Ovary (tissue), 7 donors: ENCODE measurements at regions not wholly inside any gene's neighbourhood (a gene's known extent, or its start where the extent isn't known, plus 50 kb on each side); places are given as distances from the start of the nearest gene placed in this dataset.

Source experiments
- DNase-seq, 5 donors: peaks; one replicate each; pipeline ENCODE4 v3.0.0-alpha.2; 2019 to 2020
- H3K27ac ChIP-seq, 2 donors: fragments of 200-600 bp; one replicate each; pipeline versions ENCODE4 v1.5.1 to v1.8.0; 2019 to 2022
- H3K27me3 ChIP-seq: fragments of 200-600 bp; one replicate; pipeline ENCODE4 v1.8.0; 2022
- H3K36me3 ChIP-seq: fragments of 200-600 bp; sonication (generic); one replicate; pipeline ENCODE4 v1.5.1; 2019
- H3K4me1 ChIP-seq: one replicate; pipeline ENCODE4 v1.8.1; 2013; ENCODE audit warnings: mild to moderate bottlenecking, moderate library complexity; ENCODE audit not compliant: insufficient read depth
- H3K4me3 ChIP-seq: fragments of 200-600 bp; sonication (generic); one replicate; pipeline ENCODE4 v1.5.1; 2017
- H3K9me3 ChIP-seq, 2 donors: fragments of 200-600 bp in 1 of 2; sonication (generic) in 1 of 2; one replicate each; pipeline versions ENCODE4 v1.5.1 to v1.8.1; 2013 to 2019; ENCODE audit warnings: mild to moderate bottlenecking in 1 of 2, moderate library complexity in 1 of 2
- CTCF ChIP-seq, 3 donors: fragments of 450-650 bp in 2 of 3; fragments of 200-600 bp in 1 of 3; IDR thresholded peaks; one replicate each; pipeline versions ENCODE4 v1.5.1 to v1.8.0; 2016 to 2022; ENCODE audit warnings: antibody characterized with exemption in 3 of 3, mild to moderate bottlenecking in 1 of 3
- EP300 ChIP-seq: sonication (generic); formaldehyde crosslinking; IDR thresholded peaks from one replicate; pipeline ENCODE4 v1.6.1; 2017; ENCODE audit warnings: antibody characterized with exemption
- POLR2A ChIP-seq: fragments of 450-650 bp; IDR thresholded peaks from one replicate; pipeline ENCODE4 v1.6.1; 2017; ENCODE audit warnings: antibody characterized with exemption, mild to moderate bottlenecking, moderate library complexity
- WGBS, 3 donors: extraction: QIAGEN DNeasy Blood & Tissue Kit in 1 of 3; methylation state at CpG; one replicate each; pipeline versions ENCODE4 v1.1.5 to v1.1.7; 2013 to 2017; 5-methylcytosine and 5-hydroxymethylcytosine counted together
- intact Hi-C, 4 donors: fragments of 100-400 bp; cut with DNase I; formaldehyde crosslinking; loops; one replicate each; pipeline versions ENCODE4 v1.11.0 to v1.15.1; 2022 to 2023
- donor health status: DM: no; HTN: no; CAD: no; lungs with moderate emphysema.
- donor health status: DM: no; HTN: no; CAD: no.
- donor health status: Bipolar disorder and iron deficiency.
- donor health status: DM: no; HTN: no; CAD: no.
- donor health status: DM: yes; HTN: yes; CAD: no.

- H3K27me3 ChIP-seq: no peaks in the 10 kb centered on the region
- no peak for DNase-seq
- no peak overlapping the region for H3K27ac ChIP-seq
- H3K4me3 ChIP-seq: no peak overlapping the region
- no peaks in the 10 kb centered on the region for H3K4me1 ChIP-seq
- intact Hi-C loops: no loop called here
- no peak for TF ChIP-seq CTCF (IDR thresholded peaks at IDR 0.05)
- TF ChIP-seq POLR2A: no peak
- no peak for TF ChIP-seq EP300
- H3K9me3 ChIP-seq: no peaks in the 10 kb centered on the region
- WGBS, 3 donors: 77 to 85% (median 79%) methylated on average over 1 of the region's 1 CpG
- H3K36me3 ChIP-seq: no peaks in the 10 kb centered on the region
These were observed 160.3 kb downstream of the PTEN start for GRCh38 chr10:88023676-88024075.

- Histone ChIP-seq H3K36me3 (no peaks in the 10 kb centered on the region), H3K27ac (no peak overlapping the region), H3K9me3 (no peaks in the 10 kb centered on the region), H3K4me3 (no peak overlapping the region), H3K27me3 (no peaks in the 10 kb centered on the region), H3K4me1 (no peaks in the 10 kb centered on the region)
- 97 to 99% (median 97%) methylated on average over 3 of the region's 3 CpGs for WGBS, 3 donors
- no peak for DNase-seq
- TF ChIP-seq CTCF (IDR thresholded peaks at IDR 0.05): no peak
- no peak for TF ChIP-seq POLR2A
- TF ChIP-seq EP300: no peak
- intact Hi-C loops: no loop called here
These were observed 162.6 kb downstream of the PTEN start for GRCh38 chr10:88026031-88026430.

GRCh38 chr10:88027570-88027969 is 164.1 kb downstream of the PTEN start:
- 72 to 98% (median 96%) methylated on average over 4 of the region's 4 CpGs for WGBS, 3 donors
- Histone ChIP-seq H3K27me3 (no peaks in the 10 kb centered on the region), H3K36me3 (no peaks in the 10 kb centered on the region), H3K4me3 (no peak overlapping the region), H3K27ac (no peak overlapping the region), H3K9me3 (no peaks in the 10 kb centered on the region), H3K4me1 (no peaks in the 10 kb centered on the region)
- intact Hi-C loops: no loop called here
- no peak for DNase-seq
- TF ChIP-seq POLR2A (no peak), CTCF (IDR thresholded peaks at IDR 0.05) (no peak), EP300 (no peak)

- Histone ChIP-seq H3K4me1 (no peaks in the 10 kb centered on the region), H3K27ac (no peak overlapping the region), H3K4me3 (no peak overlapping the region), H3K9me3 (no peaks in the 10 kb centered on the region), H3K27me3 (no peaks in the 10 kb centered on the region), H3K36me3 (no peaks in the 10 kb centered on the region)
- TF ChIP-seq EP300: no peak
- no peak for TF ChIP-seq POLR2A
- TF ChIP-seq CTCF (IDR thresholded peaks at IDR 0.05): no peak
- intact Hi-C loops: no loop called here
- no peak for DNase-seq
- 91 to 100% (median 97%) methylated on average over 1 of the region's 1 CpG for WGBS, 3 donors
These were observed 164.6 kb downstream of the PTEN start for GRCh38 chr10:88028072-88028471.

GRCh38 chr10:88028654-88029053 is 165.2 kb downstream of the PTEN start:
- H3K4me1 ChIP-seq: no peaks in the 10 kb centered on the region
- no peak for DNase-seq
- no peaks in the 10 kb centered on the region for H3K27me3 ChIP-seq
- H3K27ac ChIP-seq: no peak overlapping the region
- H3K36me3 ChIP-seq: no peaks in the 10 kb centered on the region
- intact Hi-C loops: no loop called here
- TF ChIP-seq CTCF (IDR thresholded peaks at IDR 0.05): no peak
- TF ChIP-seq POLR2A: no peak
- no peak for TF ChIP-seq EP300
- WGBS, 3 donors: 89 to 97% (median 94%) methylated on average over 1 of the region's 1 CpG
- H3K4me3 ChIP-seq: no peak overlapping the region
- H3K9me3 ChIP-seq: no peaks in the 10 kb centered on the region
